SKM-1 treated with dmso at 0.1 percent for 144 hours (cell line): ENCODE measurements at regions not wholly inside any gene's neighbourhood (a gene's known extent, or its start where the extent isn't known, plus 50 kb on each side); places are given as distances from the start of the nearest gene placed in this dataset.
"Not testable (repeated sequence)": the region's sequence is repeated elsewhere in the genome, so short reads cannot be mapped to it uniquely, and the experiment has no call there.

ENCODE experiments used
- DNase-seq: peaks from one replicate; lab custom pipeline; 2025; ENCODE audit not compliant: unreplicated experiment; lab: John Stamatoyannopoulos, UW

GRCh38 chr2:8558096-8558495 is 123.8 kb upstream of the ID2 start:
- DNase-seq: no peak

GRCh38 chr2:8558956-8559355 is 122.9 kb upstream of the ID2 start:
- DNase-seq: no peak

- no peak for DNase-seq
These were observed 122.1 kb upstream of the ID2 start for GRCh38 chr2:8559805-8560204.

GRCh38 chr2:8561692-8562091 is 120.2 kb upstream of the ID2 start:
- DNase-seq: not testable (repeated sequence)

GRCh38 chr2:8563814-8564474 is 117.9 kb upstream of the ID2 start:
- no peak for DNase-seq

- DNase-seq: no peak
These were observed 117.4 kb upstream of the ID2 start for GRCh38 chr2:8564475-8564874.

- no peak for DNase-seq
These were observed 116.3 kb upstream of the ID2 start for GRCh38 chr2:8565399-8566154.

GRCh38 chr2:8566155-8566670 is 115.6 kb upstream of the ID2 start:
- no peak for DNase-seq

- no peak for DNase-seq
These were observed 114.9 kb upstream of the ID2 start for GRCh38 chr2:8566774-8567468.

GRCh38 chr2:8567469-8568260 is 114.2 kb upstream of the ID2 start:
- no peak for DNase-seq

- DNase-seq: no peak
These were observed 113.1 kb upstream of the ID2 start for GRCh38 chr2:8568543-8569302.

- DNase-seq: no peak
These were observed 112.4 kb upstream of the ID2 start for GRCh38 chr2:8569332-8569930.

- no peak for DNase-seq
These were observed 111.2 kb upstream of the ID2 start for GRCh38 chr2:8570637-8571036.

GRCh38 chr2:8571301-8571791 is 110.5 kb upstream of the ID2 start:
- DNase-seq: no peak

GRCh38 chr2:8571792-8572499 is 109.9 kb upstream of the ID2 start:
- no peak for DNase-seq

GRCh38 chr2:8572712-8573233 is 109.1 kb upstream of the ID2 start:
- DNase-seq: no peak

GRCh38 chr2:8573234-8573941 is 108.5 kb upstream of the ID2 start:
- DNase-seq: no peak

GRCh38 chr2:8573942-8574195 is 108.0 kb upstream of the ID2 start:
- no peak for DNase-seq
